Medulla oblongata (tissue), 1 donor: ENCODE measurements at regions not wholly inside any gene's neighbourhood (a gene's known extent, or its start where the extent isn't known, plus 50 kb on each side); places are given as distances from the start of the nearest gene placed in this dataset.
"Not testable (repeated sequence)": the region's sequence is repeated elsewhere in the genome, so short reads cannot be mapped to it uniquely, and the experiment has no call there.

Experiments used
- DNase-seq: peaks from one replicate; pipeline ENCODE4 v3.0.0-alpha.2; 2015; ENCODE audit errors: extremely low spot score

DNA sequence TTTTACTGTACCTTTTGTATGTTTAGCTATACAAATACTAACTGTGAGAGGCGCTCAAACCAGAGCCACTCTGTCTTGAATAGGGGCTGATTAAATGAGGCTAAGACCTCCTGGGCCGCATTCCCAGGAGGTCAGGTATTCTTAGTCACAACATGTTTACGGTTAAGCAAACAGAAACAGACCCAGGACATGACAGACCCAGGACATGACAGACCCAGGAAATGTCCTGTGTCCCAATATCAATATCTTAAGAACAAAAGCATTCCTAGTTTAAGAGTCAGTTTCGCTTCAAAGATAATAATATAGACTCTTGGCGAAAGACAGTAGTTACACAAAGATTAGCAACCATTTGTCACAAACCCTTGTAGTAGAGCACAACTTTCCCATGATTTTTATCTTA is 304.5 kb downstream of the CCSER2 start:
- no peak for DNase-seq

DNA sequence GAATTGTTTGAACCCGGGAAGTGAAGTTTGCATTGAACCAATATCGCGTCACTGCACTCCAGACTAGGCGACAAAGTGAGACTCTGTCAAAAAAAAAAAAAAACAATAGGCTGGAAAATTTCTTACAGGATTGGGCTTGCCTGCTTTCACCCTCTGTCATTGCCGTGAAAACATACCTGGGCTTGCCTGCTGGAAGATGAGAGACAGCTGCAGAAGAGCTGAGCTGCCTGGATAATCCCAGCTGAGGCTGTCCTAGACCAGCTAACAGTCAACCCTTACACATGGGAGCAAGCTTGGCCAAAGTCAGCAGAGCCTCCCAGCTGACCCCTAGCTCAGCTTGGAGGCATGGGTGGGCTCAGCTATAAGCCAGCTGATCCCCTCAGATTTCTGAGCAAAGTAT is 306.2 kb downstream of the CCSER2 start:
- no peak for DNase-seq

DNA sequence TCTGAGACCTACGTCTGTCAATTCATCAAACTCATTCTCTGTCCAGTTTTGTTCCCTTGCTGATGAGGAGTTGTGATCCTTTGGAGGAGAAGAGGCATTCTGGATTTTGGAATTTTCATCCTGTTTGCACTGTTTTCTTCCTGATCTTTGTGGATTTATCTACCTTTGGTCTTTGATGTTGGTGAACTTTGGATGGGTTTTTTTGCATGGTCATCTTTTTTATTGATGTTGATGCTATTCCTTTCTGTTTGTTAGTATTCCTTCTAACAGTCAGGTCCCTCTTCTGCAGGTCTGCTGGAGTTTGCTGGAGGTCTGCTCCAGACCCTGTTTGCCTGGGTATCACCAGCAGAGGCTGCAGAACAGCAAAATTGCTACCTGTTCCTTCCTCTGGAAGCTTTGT is 322.2 kb downstream of the CCSER2 start:
- DNase-seq = not testable (repeated sequence)

DNA sequence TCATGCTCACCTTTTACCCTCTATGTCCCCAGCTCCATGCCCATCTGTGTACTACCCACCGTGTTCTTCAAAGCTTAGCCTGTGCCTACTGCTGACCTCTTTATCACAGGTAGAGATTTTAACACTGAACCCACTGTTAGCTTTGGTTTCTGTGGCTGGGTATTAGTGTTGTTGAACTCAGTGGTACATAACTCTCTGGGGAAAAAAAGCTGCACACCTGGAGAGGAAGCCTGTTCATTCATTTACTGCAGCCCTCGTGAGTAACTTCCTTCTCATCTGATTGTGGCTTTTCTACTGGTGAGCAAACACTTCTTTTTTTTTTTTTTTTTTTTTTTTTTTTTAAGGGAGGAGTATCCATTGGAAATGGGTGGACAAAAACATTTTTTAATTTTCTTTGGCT is 326.3 kb downstream of the CCSER2 start:
- DNase-seq = no peak

DNA sequence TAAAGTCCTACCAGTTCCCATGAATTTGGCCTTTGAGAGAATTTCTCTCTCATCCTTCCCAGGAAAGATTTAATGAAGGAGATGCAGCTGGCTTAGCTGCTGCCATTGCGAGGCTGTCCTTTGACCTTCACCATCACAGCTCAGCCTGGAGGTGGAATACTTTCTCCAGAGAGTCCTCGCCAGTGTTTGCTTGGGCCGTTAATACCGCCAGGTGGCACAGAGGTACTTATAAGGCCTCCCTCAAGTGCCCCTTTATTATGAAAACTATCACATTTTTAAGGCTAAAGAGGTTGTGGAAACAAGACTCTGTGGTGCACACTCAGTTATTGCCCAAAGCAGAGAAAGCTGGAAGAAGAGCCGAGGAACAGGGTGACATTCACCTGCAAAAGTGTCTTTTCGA is 330.6 kb downstream of the CCSER2 start:
- no peak for DNase-seq

DNA sequence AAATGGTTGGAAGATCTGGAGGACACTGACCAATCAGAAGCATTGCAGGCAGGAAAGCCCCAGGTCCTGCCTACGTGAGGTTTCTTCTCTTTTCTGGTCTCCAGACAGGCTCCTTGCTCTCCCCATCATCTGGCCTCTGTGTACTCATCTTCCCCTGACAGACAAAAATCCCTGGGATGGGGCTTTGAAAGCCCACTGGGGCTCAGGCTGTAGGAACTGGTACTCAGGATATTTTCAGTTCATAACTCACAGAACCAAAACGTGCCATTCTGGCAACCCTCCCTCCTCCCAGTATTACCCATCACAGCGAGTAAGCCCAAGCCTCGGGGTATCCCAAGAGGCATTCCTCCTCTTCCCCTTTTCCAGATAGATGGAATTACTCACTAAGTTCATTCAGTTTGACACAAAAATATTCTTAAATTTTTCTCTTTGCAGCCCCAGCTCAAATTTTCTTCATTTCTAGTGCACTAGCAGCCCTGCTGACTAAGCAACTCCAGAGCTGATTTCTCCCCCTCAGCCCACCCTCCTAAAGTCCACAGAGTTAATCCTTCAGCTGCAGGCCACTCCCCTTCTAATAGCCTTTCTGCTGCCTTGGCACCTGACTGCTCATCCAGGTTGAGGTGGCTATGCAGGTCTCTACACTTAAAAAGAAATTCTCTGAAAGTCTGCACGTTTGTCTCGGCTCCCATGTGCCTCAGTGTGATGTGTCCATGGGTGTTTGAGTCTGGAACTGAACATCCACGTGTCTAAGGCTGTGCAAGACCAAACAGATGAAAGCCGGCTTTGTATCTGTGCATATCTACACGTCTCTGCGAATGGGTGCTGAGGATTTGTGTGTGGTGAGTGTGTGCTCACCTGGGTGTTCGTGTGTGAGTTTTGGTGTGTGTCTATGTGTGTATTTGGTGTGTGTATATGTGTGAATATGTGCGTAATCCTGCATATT is 331.4 kb downstream of the CCSER2 start:
- no peak for DNase-seq

DNA sequence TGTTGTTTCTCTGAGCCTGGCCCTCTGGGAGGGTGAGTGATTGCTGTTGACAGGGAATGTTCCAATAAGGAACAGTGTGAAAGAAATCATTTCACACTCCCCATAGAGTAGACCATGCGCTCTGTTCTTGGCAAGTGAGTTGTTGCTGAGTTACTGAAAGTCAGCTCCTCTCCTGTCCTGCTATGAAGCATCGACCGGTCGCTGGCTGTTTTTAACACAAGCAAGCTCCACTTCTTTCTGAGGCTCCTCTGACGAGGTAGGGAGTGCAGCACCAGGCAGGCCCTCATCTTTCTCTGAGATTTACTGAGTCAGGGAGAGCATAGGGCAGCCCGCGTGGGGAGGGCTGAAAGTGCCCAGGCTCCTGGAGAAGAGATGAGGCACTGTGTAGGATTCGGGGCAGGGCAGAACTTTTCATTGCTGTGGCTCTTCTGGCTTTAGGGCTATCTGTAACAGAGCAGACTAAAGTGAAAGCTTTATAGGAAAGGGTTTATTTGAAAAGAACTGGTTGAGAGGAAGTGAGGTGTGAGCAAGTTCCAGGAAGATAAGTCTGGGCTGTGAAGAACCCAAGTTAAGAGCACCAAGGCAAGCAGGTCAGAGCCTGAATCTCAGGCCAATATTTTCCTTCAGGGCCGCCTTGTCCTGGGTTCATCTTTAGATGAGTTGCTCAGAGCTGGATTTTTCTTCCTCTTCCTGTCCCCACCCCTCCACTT is 332.2 kb downstream of the CCSER2 start:
- no peak for DNase-seq

DNA sequence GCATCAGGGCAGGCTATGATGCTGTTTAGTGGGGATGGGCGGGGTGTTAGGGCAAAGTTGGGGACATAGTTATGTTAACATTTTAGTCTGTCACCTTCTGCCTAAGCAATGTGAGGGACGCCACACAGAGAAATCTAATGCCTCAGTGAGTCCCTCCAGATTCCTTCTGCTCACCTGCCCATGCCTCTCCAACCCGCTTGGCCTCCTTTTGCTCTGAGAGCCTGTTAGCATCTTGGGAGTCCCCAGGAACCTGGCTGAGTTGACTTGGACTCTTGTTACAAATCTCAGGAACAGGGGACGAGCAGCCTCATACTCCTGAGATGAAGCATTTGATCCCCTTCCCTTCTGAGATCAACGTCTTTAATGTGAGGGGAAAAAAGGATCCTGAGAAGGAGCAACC is 336.8 kb downstream of the CCSER2 start:
- no peak for DNase-seq

DNA sequence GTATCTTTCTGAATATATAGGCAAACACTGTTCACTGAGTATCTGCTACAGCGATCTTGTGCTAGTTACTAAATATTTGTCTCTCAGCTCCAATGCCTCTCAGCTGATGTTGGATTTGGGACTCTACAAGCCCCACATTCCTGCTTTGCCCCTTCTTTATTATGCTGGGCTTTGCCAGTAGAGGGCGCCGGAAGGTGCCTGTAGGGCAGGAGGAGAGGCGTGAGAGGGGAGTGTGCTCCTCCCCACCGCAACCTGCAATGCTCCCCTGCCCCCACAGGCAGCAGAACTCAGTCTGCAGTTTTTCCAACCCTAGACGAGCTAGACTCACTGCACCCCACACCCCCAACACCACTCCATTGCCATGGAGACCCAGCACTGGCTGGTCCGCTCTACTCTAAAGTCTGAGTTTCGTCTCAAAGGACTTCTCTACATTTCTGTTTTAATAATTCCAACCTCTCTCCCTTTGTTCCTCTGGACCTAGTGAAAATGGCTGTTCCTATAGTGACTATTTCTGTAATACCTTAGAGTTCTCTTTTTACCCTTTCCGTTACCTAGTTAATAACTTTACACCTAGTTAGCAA is 337.6 kb downstream of the CCSER2 start:
- DNase-seq = no peak

DNA sequence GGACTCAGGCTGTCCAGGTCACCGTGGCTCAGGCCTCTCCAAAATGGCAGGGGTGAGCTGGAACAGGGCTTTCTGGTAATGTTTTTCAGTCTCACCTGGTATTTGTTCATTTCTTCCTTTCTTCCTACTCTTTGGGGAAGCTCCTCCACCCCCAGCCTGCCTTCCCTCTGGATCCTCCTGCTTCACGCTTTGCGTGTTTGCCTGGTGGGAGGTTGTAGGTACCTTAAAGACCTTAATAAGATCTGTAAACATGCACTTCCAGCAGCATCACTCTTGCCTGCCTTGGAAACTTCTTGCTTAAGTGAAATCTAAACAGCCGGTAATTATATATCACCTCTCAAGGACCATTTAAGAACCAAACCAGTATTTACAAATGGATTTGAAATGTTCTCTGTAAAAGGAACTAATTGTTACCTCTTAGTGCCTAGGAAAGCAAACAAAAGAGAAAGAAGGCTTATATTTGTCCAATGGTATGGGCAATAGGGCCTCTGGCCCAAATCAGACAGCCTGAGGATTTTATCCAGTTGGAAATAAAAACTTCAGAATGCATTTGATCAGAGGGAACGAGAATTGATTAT is 339.9 kb downstream of the CCSER2 start:
- no peak for DNase-seq

DNA sequence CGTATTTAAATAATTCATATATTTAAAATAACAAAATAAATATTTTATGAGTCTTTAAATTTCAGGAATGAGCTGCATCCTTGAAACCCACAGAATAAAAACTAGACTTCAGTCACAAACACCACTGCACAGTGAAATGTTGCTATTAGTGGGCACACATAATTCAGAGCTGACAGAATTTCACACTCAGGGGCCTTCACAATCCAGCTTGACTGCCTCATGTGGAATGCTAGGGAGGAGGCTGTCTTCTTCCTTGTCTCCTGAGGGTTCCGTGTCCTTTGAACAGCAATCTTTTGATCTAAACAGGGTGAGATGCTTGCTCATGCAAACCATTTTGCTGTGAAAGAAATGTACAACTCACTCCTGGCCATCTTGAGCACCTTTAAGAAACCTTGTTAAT is 346.7 kb downstream of the CCSER2 start:
- no peak for DNase-seq

DNA sequence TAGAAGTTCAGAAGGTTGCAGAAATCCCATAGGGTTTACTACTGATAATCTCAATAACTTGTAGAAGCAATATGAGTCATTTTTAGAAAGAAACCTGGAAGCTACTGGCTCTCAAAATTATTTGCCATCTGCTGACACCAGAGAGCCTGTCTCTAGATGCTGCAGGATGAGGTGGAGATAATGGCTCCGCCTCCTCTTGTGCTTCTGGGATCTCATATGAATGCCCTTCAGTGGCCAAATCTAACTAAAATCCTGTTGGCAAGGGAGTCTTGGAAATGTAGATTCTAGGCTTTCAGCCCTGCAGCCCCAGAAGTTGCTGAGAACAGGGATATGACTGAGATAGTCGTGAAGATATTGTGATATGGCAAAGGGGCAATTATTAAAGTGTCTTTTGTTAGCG is 348.1 kb downstream of the CCSER2 start:
- DNase-seq = no peak

DNA sequence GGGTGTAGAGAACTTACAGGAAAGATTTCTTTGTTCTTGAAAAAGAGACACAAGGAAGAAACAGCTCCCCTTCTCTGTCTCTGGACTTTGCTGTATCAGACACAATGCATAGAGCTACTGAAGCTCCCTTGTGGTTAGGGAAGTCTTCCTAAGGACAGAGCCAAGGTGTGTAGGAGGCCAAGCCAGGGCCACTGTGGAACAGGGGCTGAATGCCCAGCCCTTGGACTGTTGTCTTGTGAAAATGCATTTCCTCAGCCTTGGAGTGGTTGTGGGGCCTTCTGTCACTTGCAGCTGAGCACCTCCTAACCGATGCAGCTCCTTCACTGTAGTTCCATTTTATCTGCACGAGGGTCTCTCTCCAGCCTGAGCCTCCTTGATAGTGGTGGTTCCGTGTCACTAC is 353.4 kb downstream of the CCSER2 start:
- no peak for DNase-seq

DNA sequence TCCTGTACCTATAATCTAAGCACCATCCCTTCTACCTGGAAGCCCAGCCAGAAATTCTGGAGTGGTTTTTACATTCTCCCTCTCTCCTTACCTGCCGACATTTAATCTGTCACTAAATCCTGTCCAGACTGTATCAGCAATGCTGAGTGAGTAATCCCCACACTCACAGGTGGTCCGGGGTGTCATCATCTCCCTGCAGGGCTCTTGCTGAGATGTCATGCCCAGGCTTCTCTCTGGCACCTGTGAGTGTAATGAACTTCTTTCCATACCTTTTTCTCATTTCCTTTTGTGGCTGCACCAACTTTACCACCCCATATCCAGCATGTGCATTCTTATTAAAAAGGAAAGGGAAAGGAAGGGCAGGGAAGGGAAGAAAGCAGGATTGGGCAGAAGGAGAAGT is 355.2 kb downstream of the CCSER2 start:
- no peak for DNase-seq

DNA sequence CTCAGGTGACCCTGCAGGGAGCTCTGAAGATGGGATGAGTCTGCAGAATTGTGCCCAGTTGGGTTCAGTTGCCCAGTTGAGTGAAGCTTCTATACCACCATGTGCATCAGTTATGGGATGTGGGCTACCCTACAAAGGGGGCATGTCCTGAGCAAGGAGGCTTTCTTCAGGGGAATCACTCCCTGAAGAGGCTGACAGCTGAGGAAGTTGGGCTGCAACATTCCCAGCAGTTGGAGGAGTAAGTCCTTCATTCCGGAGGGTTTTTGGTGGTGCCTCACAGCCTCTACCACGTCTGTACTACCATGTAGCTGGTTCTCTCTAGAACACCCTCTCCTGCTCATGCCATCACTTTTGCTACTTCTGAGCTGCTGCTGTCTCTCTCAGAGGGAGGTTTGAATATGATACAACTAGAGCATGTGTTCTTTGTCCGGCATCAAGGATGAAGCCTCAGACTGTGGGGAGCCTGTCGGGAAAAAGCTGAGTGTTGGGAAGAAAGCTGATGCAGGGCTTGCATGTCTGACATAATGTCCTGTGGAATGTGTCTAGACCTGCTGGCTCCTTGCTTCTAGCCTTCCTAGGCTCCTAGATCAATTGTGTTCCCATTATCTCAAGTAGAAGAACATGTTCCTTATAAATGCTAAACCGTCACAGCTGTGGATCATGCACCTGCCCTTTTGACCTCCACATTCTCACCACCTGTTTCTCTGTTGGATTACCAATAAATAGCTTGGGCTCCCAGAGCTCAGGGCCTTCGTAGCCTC is 355.8 kb downstream of the CCSER2 start:
- no peak for DNase-seq

DNA sequence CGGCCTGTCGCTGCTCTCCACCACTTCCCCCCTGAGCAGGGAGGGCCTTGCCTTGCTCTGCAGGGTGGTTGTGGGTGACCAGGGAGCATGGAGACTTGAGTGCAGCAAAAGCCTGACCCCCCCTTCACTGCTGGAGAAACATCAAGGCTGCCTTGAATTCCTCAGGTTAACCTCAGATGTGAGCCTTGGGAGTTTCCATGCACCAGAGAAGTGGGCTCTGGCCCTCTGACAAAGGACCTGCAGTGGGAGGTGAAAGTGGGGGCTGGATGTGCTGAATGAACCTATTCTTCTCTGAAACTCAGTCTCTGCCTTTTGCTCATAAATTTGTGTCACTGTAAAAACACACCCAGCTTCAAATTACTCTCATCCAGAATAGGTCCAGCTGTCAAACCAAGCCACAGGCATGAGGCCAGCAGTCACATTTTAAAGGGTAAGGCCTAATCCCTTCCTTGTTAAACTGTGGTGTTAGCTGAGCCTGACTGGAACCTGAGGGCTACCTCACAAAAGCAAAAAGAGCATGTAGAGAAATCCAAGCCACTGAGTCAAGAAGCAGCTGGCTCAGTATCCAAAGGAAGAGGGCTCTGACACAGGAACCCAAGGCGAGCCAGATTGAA is 356.8 kb downstream of the CCSER2 start:
- DNase-seq = no peak

DNA sequence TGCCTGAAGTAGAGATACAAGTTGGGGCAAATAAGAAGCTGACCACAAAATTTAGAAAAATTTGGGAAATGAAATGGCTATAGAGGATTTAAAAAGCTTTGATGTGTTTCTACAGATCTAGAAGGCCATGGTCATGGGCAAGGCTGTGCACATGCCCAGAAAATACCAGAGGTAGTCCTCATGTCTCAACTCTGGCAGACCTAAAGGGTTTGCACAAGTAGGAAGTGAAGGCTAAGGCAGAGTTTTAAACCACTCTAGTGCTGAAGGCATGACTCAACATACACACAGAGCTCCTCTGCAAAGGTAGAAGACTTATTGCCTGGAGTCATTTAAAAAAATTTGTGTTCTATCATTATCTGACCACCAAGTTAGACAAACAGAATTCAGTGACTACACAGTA is 364.6 kb downstream of the CCSER2 start:
- no peak for DNase-seq

DNA sequence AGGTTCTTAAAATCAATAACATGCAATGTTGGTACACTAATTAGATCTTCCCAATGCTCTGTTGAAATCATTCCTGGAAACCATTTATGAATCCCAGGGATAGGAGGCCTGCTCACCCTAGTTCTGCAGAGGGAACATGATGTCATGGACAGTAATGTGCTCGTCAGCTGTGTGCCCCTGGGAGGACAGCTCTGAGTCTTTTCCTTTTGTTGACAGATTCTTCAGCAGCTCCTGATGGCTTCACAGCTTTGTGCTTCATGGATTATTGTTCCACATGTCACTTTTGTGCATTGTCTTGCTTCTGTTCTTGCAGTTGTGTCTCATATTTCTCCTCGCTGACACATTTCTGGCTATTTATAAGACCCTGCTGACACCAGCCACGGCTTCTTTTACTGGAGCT is 367.5 kb downstream of the CCSER2 start:
- no peak for DNase-seq

DNA sequence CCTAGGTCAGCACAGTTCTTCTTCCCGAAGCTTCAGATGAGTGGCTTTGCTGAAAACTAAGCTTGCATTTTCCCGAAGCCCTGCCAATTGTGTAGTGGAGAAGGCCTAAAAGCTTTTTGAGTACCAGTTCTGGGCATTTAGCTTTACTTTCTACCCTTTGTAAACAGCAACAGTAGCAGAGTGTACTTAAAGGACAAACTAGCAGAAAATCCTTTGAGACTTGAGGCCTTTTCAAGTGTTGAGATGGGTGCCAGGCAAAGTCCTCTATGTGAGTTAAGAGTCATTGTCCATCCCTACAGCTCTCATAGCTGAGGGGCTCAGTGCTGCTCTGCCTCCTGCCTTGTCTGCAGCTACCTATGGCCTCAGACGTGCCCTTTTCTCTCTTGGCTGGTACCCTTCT is 368.2 kb downstream of the CCSER2 start:
- no peak for DNase-seq

DNA sequence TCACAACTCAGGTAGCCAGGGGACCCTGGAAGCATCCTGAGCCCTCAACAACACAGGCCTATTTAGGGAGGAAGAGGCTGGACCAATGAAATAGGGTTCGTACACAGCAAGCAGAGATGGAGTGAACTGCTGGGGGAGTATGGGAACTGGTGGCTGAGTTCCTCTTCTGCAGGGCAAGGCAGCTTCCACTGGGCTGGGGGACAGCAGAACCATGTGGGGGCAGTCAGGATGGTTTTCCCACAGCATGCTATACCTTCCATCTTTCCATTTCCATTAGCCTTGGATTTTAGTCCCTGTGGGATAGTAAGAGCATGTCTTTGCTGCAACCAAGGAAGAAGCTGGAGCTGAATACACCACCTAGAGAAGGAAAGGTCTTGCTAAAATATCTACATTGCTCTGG is 370.6 kb downstream of the CCSER2 start:
- DNase-seq = no peak

DNA sequence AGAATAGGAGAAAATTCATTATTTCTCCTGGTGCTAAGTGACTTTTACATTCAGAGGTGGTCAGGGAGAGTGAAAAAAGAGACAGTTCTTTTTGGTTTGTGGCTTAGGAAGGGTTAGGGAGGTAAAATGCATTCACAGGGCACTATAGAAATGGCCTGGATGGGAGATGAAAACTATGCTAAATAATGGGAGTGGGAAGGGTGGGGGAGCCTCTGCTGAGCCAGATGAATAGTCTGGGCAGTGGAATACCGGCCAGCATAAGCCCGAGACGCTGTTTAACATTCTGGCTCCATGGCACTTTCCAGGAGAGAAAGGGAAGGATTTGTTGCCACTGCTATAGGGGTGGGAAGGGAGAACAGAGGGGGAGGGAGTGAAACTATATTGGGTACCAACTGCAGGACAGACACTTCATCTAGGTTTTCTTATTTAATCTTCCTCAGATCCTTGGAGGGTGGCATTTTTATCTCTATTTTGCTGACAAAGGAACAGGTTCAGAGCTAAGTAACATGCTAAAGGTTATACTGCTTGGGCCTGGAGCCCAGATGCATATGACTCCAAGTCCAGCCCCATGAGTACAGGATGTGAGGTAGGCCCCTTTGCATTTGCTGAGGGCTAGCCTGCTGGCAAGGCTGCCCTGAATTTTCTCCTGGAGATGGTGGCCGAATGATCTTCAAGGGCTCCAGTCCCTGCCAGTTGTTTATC is 372.4 kb downstream of the CCSER2 start:
- no peak for DNase-seq
